OCI-LY7 (cell line): ENCODE measurements at regions not wholly inside any gene's neighbourhood (a gene's known extent, or its start where the extent isn't known, plus 50 kb on each side); places are given as distances from the start of the nearest gene placed in this dataset.
A peak's percentile ranks its signal among the peaks of the same experiment; 100 is the strongest.

Experiments used
- BruUV-seq: library from RNA; stranded (reverse); fragments of 400-500 nt; replicated peaks from 2 replicates; lab custom pipeline; 2021; lab: Mats Ljungman, UMichigan
- CTCF ChIA-PET: fragments of 300-600 bp; sonication (Branson Sonifier 250); formaldehyde crosslinking; loops from one replicate; lab custom pipeline; 2022; ENCODE audit warnings: antibody characterized with exemption; ENCODE audit not compliant: unreplicated experiment; lab: Charles Lee
- POLR2A ChIA-PET: fragments of 300-600 bp; sonication (Branson Sonifier 250); formaldehyde crosslinking; loops from one replicate; lab custom pipeline; 2022; ENCODE audit warnings: antibody characterized with exemption; lab: Charles Lee
- DNase-seq: peaks from one replicate; pipeline ENCODE4 v3.0.0-alpha.2; 2015; ENCODE audit warnings: low spot score
- H2AFZ ChIP-seq: fragments of 200-600 bp; sonication (generic), shearing (Covaris generic); 2 replicates; pipeline ENCODE4 v1.6.1; 2014; ENCODE audit warnings: mild to moderate bottlenecking, antibody characterized with exemption, low read length, moderate library complexity
- H3K27ac ChIP-seq: fragments of 200-600 bp; sonication (generic); 2 replicates; pipeline ENCODE4 v1.5.1; 2014; ENCODE audit warnings: mixed run types, low read depth, mild to moderate bottlenecking, moderate library complexity, low read length, inconsistent platforms; ENCODE audit not compliant: poor library complexity, severe bottlenecking
- H3K36me3 ChIP-seq: fragments of 200-600 bp; sonication (generic); 2 replicates; pipeline ENCODE4 v1.6.1; 2014; ENCODE audit warnings: mild to moderate bottlenecking, antibody characterized with exemption, low read length, moderate library complexity, mixed read lengths; ENCODE audit not compliant: insufficient read depth
- H3K4me1 ChIP-seq: fragments of 200-600 bp; sonication (generic); 2 replicates; pipeline ENCODE4 v1.5.1; 2014; ENCODE audit warnings: mild to moderate bottlenecking, low read length; ENCODE audit not compliant: insufficient read depth, poor library complexity, severe bottlenecking
- H3K4me2 ChIP-seq: fragments of 200-600 bp; sonication (generic); 2 replicates; pipeline ENCODE4 v1.6.1; 2014; ENCODE audit warnings: mild to moderate bottlenecking, low read length
- H3K4me3 ChIP-seq: fragments of 200-600 bp; sonication (generic); 2 replicates; pipeline ENCODE4 v1.5.1; 2014; ENCODE audit warnings: mild to moderate bottlenecking, low read depth, low read length; ENCODE audit not compliant: poor library complexity, severe bottlenecking
- H3K79me2 ChIP-seq: fragments of 200-600 bp; sonication (generic); 2 replicates; pipeline ENCODE4 v1.6.1; 2016; ENCODE audit warnings: low read depth, mild to moderate bottlenecking, low read length, moderate library complexity, mixed read lengths; ENCODE audit not compliant: insufficient read depth
- H3K9me2 ChIP-seq: fragments of 200-600 bp; sonication (generic); 2 replicates; pipeline ENCODE4 v1.6.1; 2016; ENCODE audit warnings: mild to moderate bottlenecking, low read length, mixed read lengths; ENCODE audit not compliant: insufficient read depth
- H3K9me3 ChIP-seq: fragments of 200-600 bp; sonication (generic); 2 replicates; pipeline ENCODE4 v1.6.1; 2014; ENCODE audit warnings: mild to moderate bottlenecking, mixed run types, low read length, mixed read lengths
- H4K20me1 ChIP-seq: fragments of 200-600 bp; sonication (generic); 2 replicates; pipeline ENCODE4 v1.6.1; 2014; ENCODE audit warnings: mild to moderate bottlenecking, antibody characterized with exemption, low read length, moderate library complexity, mixed read lengths; ENCODE audit not compliant: insufficient read depth
- EZH2phosphoT487 ChIP-seq: fragments of 200-600 bp; sonication (generic); IDR thresholded peaks from 2 replicates; pipeline ENCODE4 v1.6.1; 2018; ENCODE audit warnings: low read depth, borderline replicate concordance, mild to moderate bottlenecking, mixed run types, antibody characterized with exemption, low read length, moderate library complexity, mixed read lengths
- intact Hi-C: fragments of 100-400 bp; cut with micrococcal nuclease; formaldehyde crosslinking; loops from one replicate; pipeline ENCODE4 v1.10.0; 2022; ENCODE audit not compliant: unreplicated experiment
- TF ChIP-seq, protein P1 (sequence below): fragments of 200-600 bp; sonication (generic); conservative IDR thresholded peaks from 2 replicates; pipeline ENCODE4 v1.5.1; 2014; ENCODE audit warnings: mild to moderate bottlenecking, antibody characterized with exemption, low read length, moderate library complexity, mixed read lengths

- H3K4me2 ChIP-seq, result no peak overlapping the region
- POLR2A ChIA-PET, result interaction anchor here (1.4 kb wide), 1 partner anchor 15 kb away, joined by 3 read pairs; no protein-coding TSS in a partner anchor
Observed at GRCh38 chr9:82088591-82088990, 100.0 kb downstream of the SPATA31D1 start.

GRCh38 chr9:82090046-82090445 is 101.5 kb downstream of the SPATA31D1 start:
- CTCF ChIA-PET, result interaction anchor here (0.6 kb wide), 1 partner anchor 36 kb away, joined by 3 read pairs; no protein-coding TSS in a partner anchor

More at GRCh38 chr9:82088591-82088990, 100.0 kb downstream of the SPATA31D1 start:
- 0 out of 2 replicates have a peak, but pooled peaks cover 5% of the 10 kb centered on the region for H3K9me2 ChIP-seq
- TF ChIP-seq, protein P1, sequence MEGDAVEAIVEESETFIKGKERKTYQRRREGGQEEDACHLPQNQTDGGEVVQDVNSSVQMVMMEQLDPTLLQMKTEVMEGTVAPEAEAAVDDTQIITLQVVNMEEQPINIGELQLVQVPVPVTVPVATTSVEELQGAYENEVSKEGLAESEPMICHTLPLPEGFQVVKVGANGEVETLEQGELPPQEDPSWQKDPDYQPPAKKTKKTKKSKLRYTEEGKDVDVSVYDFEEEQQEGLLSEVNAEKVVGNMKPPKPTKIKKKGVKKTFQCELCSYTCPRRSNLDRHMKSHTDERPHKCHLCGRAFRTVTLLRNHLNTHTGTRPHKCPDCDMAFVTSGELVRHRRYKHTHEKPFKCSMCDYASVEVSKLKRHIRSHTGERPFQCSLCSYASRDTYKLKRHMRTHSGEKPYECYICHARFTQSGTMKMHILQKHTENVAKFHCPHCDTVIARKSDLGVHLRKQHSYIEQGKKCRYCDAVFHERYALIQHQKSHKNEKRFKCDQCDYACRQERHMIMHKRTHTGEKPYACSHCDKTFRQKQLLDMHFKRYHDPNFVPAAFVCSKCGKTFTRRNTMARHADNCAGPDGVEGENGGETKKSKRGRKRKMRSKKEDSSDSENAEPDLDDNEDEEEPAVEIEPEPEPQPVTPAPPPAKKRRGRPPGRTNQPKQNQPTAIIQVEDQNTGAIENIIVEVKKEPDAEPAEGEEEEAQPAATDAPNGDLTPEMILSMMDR, result no peak
- no peak for TF ChIP-seq EZH2phosphoT487
- no peaks in the 10 kb centered on the region for H3K9me3 ChIP-seq
- H3K36me3 ChIP-seq, result no peaks in the 10 kb centered on the region
- no TSS peak for BruUV-seq
- H3K4me1 ChIP-seq, result peaks cover 29% of the 10 kb centered on the region
- intact Hi-C loops, result no loop called here
- no peak overlapping the region for H2AFZ ChIP-seq
- no peaks in the 10 kb centered on the region for H4K20me1 ChIP-seq
- DNase-seq, result no peak
- CTCF ChIA-PET, result no interaction called here
- H3K4me3 ChIP-seq, result no peak overlapping the region
- no peak overlapping the region for H3K27ac ChIP-seq
- no peaks in the 10 kb centered on the region for H3K79me2 ChIP-seq

More at GRCh38 chr9:82090046-82090445, 101.5 kb downstream of the SPATA31D1 start:
- no peaks in the 10 kb centered on the region for H4K20me1 ChIP-seq
- TF ChIP-seq, protein P1, result no peak
- TF ChIP-seq EZH2phosphoT487, result no peak
- H3K9me2 ChIP-seq, result 0 out of 2 replicates have a peak, but pooled peaks cover 2% of the 10 kb centered on the region
- H3K4me2 ChIP-seq, result no peak overlapping the region
- peaks cover 40% of the 10 kb centered on the region for H3K4me1 ChIP-seq
- DNase-seq, result no peak
- BruUV-seq, result no TSS peak
- H3K4me3 ChIP-seq, result no peak overlapping the region
- H3K36me3 ChIP-seq, result no peaks in the 10 kb centered on the region
- POLR2A ChIA-PET, result interaction anchor here (0.6 to 2.4 kb wide), 7 partner anchors 9 to 62 kb away, joined by 3 to 20 read pairs (median 5); no protein-coding TSS in a partner anchor
- H3K79me2 ChIP-seq, result no peaks in the 10 kb centered on the region
- intact Hi-C loops, result no loop called here
- H3K9me3 ChIP-seq, result no peaks in the 10 kb centered on the region
- H2AFZ ChIP-seq, result peak overlapping the region; percentile 70; the same call in 1 of the 2 replicates
- no peak overlapping the region for H3K27ac ChIP-seq
